Pancreas (tissue), 10 donors: ENCODE measurements at regions not wholly inside any gene's neighbourhood (a gene's known extent, or its start where the extent isn't known, plus 50 kb on each side); places are given as distances from the start of the nearest gene placed in this dataset.
A peak's percentile ranks its signal among the peaks of the same experiment; 100 is the strongest.
"Not testable (repeated sequence)": the region's sequence is repeated elsewhere in the genome, so short reads cannot be mapped to it uniquely, and the experiment has no call there.

Experiments
- ATAC-seq, 4 donors: fragments of 200-7000 bp; cut with Tn5 transposase; one replicate each; pipeline versions ENCODE4 v1.8.0 to v1.9.1; 2020; ENCODE audit warnings: mild to moderate bottlenecking in 4 of 4, moderate library complexity in 4 of 4
- DNase-seq, 6 donors: peaks; one replicate each; pipeline ENCODE4 v3.0.0-alpha.2; 2020
- FAIRE-seq: peaks from 2 replicates; lab custom pipeline; 2012; peaks lifted over from hg19 to GRCh38; lab: Jason Lieb, UNC
- H3K27ac ChIP-seq, 4 donors: fragments of 200-600 bp; sonication (generic); 1 replicate in 3 of 4; 2 replicates in 1 of 4; pipeline versions ENCODE4 v1.5.0 to v1.8.0; 2020
- H3K27me3 ChIP-seq, 4 donors: fragments of 200-600 bp; one replicate each; pipeline ENCODE4 v1.8.0; 2021
- H3K36me3 ChIP-seq, 3 donors: fragments of 200-600 bp; sonication (generic) in 1 of 3; one replicate each; pipeline versions ENCODE4 v1.5.0 to v1.8.0; 2020 to 2021
- H3K4me1 ChIP-seq, 3 donors: fragments of 200-600 bp; one replicate each; pipeline ENCODE4 v1.8.0; 2021
- H3K4me3 ChIP-seq, 4 donors: fragments of 200-600 bp; sonication (generic) in 2 of 4; one replicate each; pipeline versions ENCODE4 v1.5.0 to v1.8.0; 2020 to 2021
- H3K9me3 ChIP-seq, 4 donors: fragments of 200-600 bp; one replicate each; pipeline ENCODE4 v1.8.0; 2021
- WGBS, 2 donors: extraction: QIAGEN DNeasy Blood & Tissue Kit; methylation state at CpG; one replicate each; pipeline ENCODE4 v1.1.7; 2013; 5-methylcytosine and 5-hydroxymethylcytosine counted together
- intact Hi-C, 3 donors: fragments of 100-400 bp; cut with DNase I; formaldehyde crosslinking; loops; one replicate each; pipeline versions ENCODE4 v1.11.1 to v1.14.2; 2022
- TF ChIP-seq, protein P1 (sequence below), 4 donors: fragments of 200-600 bp; sonication (generic) in 3 of 4; IDR thresholded peaks; one replicate each; pipeline versions ENCODE4 v1.5.0 to v1.8.0; 2021; ENCODE audit warnings: antibody characterized with exemption in 4 of 4
- donor health status: healthy with polysubstance abuse.
- donor health status: DM: no; HTN: no; CAD: no; lungs with moderate emphysema.
- donor health status: DM: no; HTN: no; CAD: no.
- donor health status: control.
- donor health status: control.
- donor health status: Bipolar disorder and iron deficiency.
- donor health status: DM: yes; HTN: yes; CAD: no.
- donor health status: DM: no; HTN: no; CAD: no.
- donor health status: DM: no; HTN: no; CAD: no.
- donor health status: DM: yes; HTN: yes; CAD: no.

- H3K4me1 ChIP-seq: peaks cover 0 to 10% (median 0%) of the 10 kb centered on the region in 3 donors
- H3K4me3 ChIP-seq: no peak overlapping the region
- H3K27me3 ChIP-seq: no peaks in the 10 kb centered on the region
- intact Hi-C loops: no loop called here
- H3K36me3 ChIP-seq: no peaks in the 10 kb centered on the region
- WGBS, 2 donors: 96 to 99% methylated on average over 4 of the region's 4 CpGs
- no peak for DNase-seq
- H3K27ac ChIP-seq: no peak overlapping the region
- TF ChIP-seq, protein P1, sequence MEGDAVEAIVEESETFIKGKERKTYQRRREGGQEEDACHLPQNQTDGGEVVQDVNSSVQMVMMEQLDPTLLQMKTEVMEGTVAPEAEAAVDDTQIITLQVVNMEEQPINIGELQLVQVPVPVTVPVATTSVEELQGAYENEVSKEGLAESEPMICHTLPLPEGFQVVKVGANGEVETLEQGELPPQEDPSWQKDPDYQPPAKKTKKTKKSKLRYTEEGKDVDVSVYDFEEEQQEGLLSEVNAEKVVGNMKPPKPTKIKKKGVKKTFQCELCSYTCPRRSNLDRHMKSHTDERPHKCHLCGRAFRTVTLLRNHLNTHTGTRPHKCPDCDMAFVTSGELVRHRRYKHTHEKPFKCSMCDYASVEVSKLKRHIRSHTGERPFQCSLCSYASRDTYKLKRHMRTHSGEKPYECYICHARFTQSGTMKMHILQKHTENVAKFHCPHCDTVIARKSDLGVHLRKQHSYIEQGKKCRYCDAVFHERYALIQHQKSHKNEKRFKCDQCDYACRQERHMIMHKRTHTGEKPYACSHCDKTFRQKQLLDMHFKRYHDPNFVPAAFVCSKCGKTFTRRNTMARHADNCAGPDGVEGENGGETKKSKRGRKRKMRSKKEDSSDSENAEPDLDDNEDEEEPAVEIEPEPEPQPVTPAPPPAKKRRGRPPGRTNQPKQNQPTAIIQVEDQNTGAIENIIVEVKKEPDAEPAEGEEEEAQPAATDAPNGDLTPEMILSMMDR (IDR thresholded peaks at IDR 0.05): no peak
- no peak for FAIRE-seq
- H3K9me3 ChIP-seq: no peaks in the 10 kb centered on the region
- ATAC-seq: no peak
Measured at GRCh38 chr11:110347660-110348059, 51.2 kb upstream of the RDX start.

- 83 to 92% methylated on average over 7 of the region's 7 CpGs for WGBS, 2 donors
- FAIRE-seq: no peak
- no peak overlapping the region for H3K4me3 ChIP-seq
Measured at GRCh38 chr11:110349138-110349996, 53.0 kb upstream of the RDX start.

GRCh38 chr11:110349997-110350383 is 53.6 kb upstream of the RDX start:
- H3K4me3 ChIP-seq, H3K27me3 ChIP-seq, FAIRE-seq, DNase-seq, ATAC-seq, H3K9me3 ChIP-seq, intact Hi-C loops, H3K36me3 ChIP-seq: not testable (repeated sequence)
- H3K4me1 ChIP-seq: peaks cover 0 to 12% (median 0%) of the 10 kb centered on the region in 3 donors
- H3K27ac ChIP-seq: peak overlapping the region in 1 of 4 donors; percentile 39
- 92 to 97% methylated on average over 5 of the region's 5 CpGs for WGBS, 2 donors

More at GRCh38 chr11:110349138-110349996, 53.0 kb upstream of the RDX start:
- no peaks in the 10 kb centered on the region for H3K27me3 ChIP-seq
- ATAC-seq (peak in 2 of 4 donors; percentile 18 to 77), DNase-seq (no peak)
- no peaks in the 10 kb centered on the region for H3K36me3 ChIP-seq
- TF ChIP-seq, protein P1 (IDR thresholded peaks at IDR 0.05): no peak
- H3K9me3 ChIP-seq: no peaks in the 10 kb centered on the region
- intact Hi-C loops: no loop called here
- H3K27ac ChIP-seq: peak overlapping the region in 1 of 4 donors; percentile 39
- peaks cover 0 to 10% (median 0%) of the 10 kb centered on the region in 3 donors for H3K4me1 ChIP-seq

DNA sequence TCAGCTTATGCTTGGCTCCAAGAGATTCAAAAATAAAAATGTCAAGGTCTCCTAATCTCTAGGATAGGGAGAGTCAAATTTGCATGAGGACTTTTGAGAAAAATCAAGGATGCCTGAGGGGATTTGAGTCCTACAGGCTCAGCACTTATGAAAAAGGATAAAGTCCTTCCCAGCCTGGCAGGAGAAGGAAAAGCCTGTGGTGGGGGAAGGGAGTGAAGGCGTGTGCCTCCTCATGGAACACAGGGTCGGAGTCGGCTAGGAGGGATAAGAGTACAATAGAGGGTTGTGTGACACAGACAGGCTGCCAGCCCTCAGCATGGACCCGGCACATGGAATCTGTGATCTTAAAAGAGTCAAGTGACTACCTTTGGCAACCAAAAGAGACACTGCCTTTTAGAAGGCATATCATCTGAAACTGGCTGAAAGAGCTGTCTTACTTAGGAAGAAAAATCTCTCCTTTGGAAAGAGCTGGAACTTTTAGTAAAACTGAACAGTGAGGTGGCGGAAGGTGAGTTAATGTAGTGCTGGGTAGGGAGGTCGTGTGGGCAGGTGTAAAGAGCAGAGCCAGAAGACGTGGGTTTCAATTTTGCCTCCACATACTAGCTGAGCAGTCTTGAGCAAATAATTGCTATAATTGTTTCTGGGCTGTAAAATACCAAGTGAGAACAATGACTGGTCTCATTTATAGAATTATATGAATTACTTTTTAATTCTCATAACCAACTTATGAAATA is 58.8 kb upstream of the RDX start:
- 30 to 33% methylated on average over 7 of the region's 7 CpGs for WGBS, 2 donors
- H3K4me3 ChIP-seq: no peak overlapping the region
- H3K9me3 ChIP-seq: no peaks in the 10 kb centered on the region
- peak in 2 of 4 donors; percentile 32 to 52 for ATAC-seq
- no peaks in the 10 kb centered on the region for H3K36me3 ChIP-seq
- DNase-seq: no peak
- FAIRE-seq: no peak
- peaks cover 0 to 12% (median 0%) of the 10 kb centered on the region in 3 donors for H3K4me1 ChIP-seq
- H3K27me3 ChIP-seq: no peaks in the 10 kb centered on the region
- intact Hi-C loops: no loop called here
- no peak overlapping the region for H3K27ac ChIP-seq
- TF ChIP-seq, protein P1 (IDR thresholded peaks at IDR 0.05): no peak
